Nephron (organoid): ENCODE measurements at regions not wholly inside any gene's neighbourhood (a gene's known extent, or its start where the extent isn't known, plus 50 kb on each side); places are given as distances from the start of the nearest gene placed in this dataset.
"Not testable (repeated sequence)": the region's sequence is repeated elsewhere in the genome, so short reads cannot be mapped to it uniquely, and the experiment has no call there.

Experiments used
- H3K27ac Mint-ChIP-seq, 3 experiments: 2 replicates each; pipeline ENCODE4 v1.8.0; 2020; ENCODE audit warnings: mixed read lengths in 3 of 3, mild to moderate bottlenecking in 2 of 3, moderate library complexity in 1 of 3
- H3K27me3 Mint-ChIP-seq: 2 replicates; pipeline ENCODE4 v1.8.0; 2021; ENCODE audit warnings: low read depth, mild to moderate bottlenecking, moderate library complexity, mixed read lengths
- H3K36me3 Mint-ChIP-seq: 2 replicates; pipeline ENCODE4 v1.8.0; 2020; ENCODE audit warnings: low read depth, mixed read lengths
- H3K4me1 Mint-ChIP-seq: 2 replicates; pipeline ENCODE4 v1.8.0; 2020; ENCODE audit warnings: mixed read lengths
- H3K4me3 Mint-ChIP-seq, 3 experiments: 2 replicates each; pipeline ENCODE4 v1.8.0; 2020; ENCODE audit warnings: mild to moderate bottlenecking in 3 of 3, mixed read lengths in 3 of 3, moderate library complexity in 2 of 3
- H3K9me3 Mint-ChIP-seq: 2 replicates; pipeline ENCODE4 v1.8.0; 2020; ENCODE audit warnings: mixed read lengths
- CTCF ChIP-seq, 3 experiments: fragments of 200-600 bp; sonication (generic); IDR thresholded peaks; one replicate each; pipeline ENCODE4 v1.5.0; 2021; ENCODE audit warnings: antibody characterized with exemption in 3 of 3; ENCODE audit not compliant: unreplicated experiment in 3 of 3

GRCh38 chr2:220586980-220587530 lies 959.6 kb downstream of the SLC4A3 start:
- Mint-ChIP-seq H3K4me1 (peaks cover 29% of the 10 kb centered on the region), H3K36me3 (no peaks in the 10 kb centered on the region), H3K27me3 (peaks cover 4% of the 10 kb centered on the region), H3K4me3 (no peak overlapping the region), H3K27ac (peak overlapping the region in 1 of 3 experiments; percentile 13), H3K9me3 (no peaks in the 10 kb centered on the region)
- TF ChIP-seq CTCF (IDR thresholded peaks at IDR 0.05; ENCODE audit: unreplicated experiment in 3 of 3) = no peak

GRCh38 chr2:220588148-220588547 lies 960.7 kb downstream of the SLC4A3 start:
- no peaks in the 10 kb centered on the region for H3K36me3 Mint-ChIP-seq

GRCh38 chr2:220590476-220590875 lies 963.0 kb downstream of the SLC4A3 start:
- Mint-ChIP-seq H3K36me3 (no peaks in the 10 kb centered on the region), H3K4me3 (no peak overlapping the region), H3K4me1 (peaks cover 22% of the 10 kb centered on the region), H3K27me3 (no peaks in the 10 kb centered on the region), H3K9me3 (no peaks in the 10 kb centered on the region), H3K27ac (no peak overlapping the region)
- no peak for TF ChIP-seq CTCF (IDR thresholded peaks at IDR 0.05; ENCODE audit: unreplicated experiment in 3 of 3)

More at GRCh38 chr2:220588148-220588547, 960.7 kb downstream of the SLC4A3 start:
- Mint-ChIP-seq H3K4me1 (peaks cover 29% of the 10 kb centered on the region), H3K4me3 (no peak overlapping the region), H3K27me3 (no peaks in the 10 kb centered on the region), H3K27ac (no peak overlapping the region), H3K9me3 (no peaks in the 10 kb centered on the region)
- TF ChIP-seq CTCF (IDR thresholded peaks at IDR 0.05; ENCODE audit: unreplicated experiment in 3 of 3) = no peak

- H3K4me3 Mint-ChIP-seq = no peak overlapping the region
- no peak overlapping the region for H3K27ac Mint-ChIP-seq
- H3K36me3 Mint-ChIP-seq = no peaks in the 10 kb centered on the region
- no peak for TF ChIP-seq CTCF (IDR thresholded peaks at IDR 0.05; ENCODE audit: unreplicated experiment in 3 of 3)
- H3K27me3 Mint-ChIP-seq = no peaks in the 10 kb centered on the region
- no peaks in the 10 kb centered on the region for H3K9me3 Mint-ChIP-seq
- no peaks in the 10 kb centered on the region for H3K4me1 Mint-ChIP-seq
These were observed 966.1 kb downstream of the SLC4A3 start for GRCh38 chr2:220593526-220593925.

- no peak overlapping the region for H3K27ac Mint-ChIP-seq
- no peak for TF ChIP-seq CTCF (IDR thresholded peaks at IDR 0.05; ENCODE audit: unreplicated experiment in 3 of 3)
- H3K27me3 Mint-ChIP-seq = no peaks in the 10 kb centered on the region
- H3K36me3 Mint-ChIP-seq = no peaks in the 10 kb centered on the region
- peaks cover 4% of the 10 kb centered on the region for H3K9me3 Mint-ChIP-seq
- no peak overlapping the region for H3K4me3 Mint-ChIP-seq
- H3K4me1 Mint-ChIP-seq = no peaks in the 10 kb centered on the region
These were observed 970.4 kb downstream of the EPHA4 start for GRCh38 chr2:220601674-220602073.

- not testable (repeated sequence) for H3K4me3 Mint-ChIP-seq, H3K36me3 Mint-ChIP-seq, H3K27me3 Mint-ChIP-seq, H3K27ac Mint-ChIP-seq, H3K9me3 Mint-ChIP-seq, H3K4me1 Mint-ChIP-seq
These were observed 959.1 kb downstream of the EPHA4 start for GRCh38 chr2:220613004-220613403.
